GM19438 (cell line): ENCODE measurements at regions not wholly inside any gene's neighbourhood (a gene's known extent, or its start where the extent isn't known, plus 50 kb on each side); places are given as distances from the start of the nearest gene placed in this dataset.
"Not testable (repeated sequence)": the region's sequence is repeated elsewhere in the genome, so short reads cannot be mapped to it uniquely, and the experiment has no call there.

Experiments
- ATAC-seq: cut with Tn5 transposase; IDR thresholded peaks from one replicate; pipeline ENCODE4 v1.9.1; 2021; ENCODE audit warnings: low read depth; ENCODE audit not compliant: unreplicated experiment

- ATAC-seq, result no peak
Measured at GRCh38 chr4:18664171-18664570, 642.6 kb upstream of the LCORL start.

- ATAC-seq, result no peak
Measured at GRCh38 chr4:18645351-18645750, 623.8 kb upstream of the LCORL start.

DNA sequence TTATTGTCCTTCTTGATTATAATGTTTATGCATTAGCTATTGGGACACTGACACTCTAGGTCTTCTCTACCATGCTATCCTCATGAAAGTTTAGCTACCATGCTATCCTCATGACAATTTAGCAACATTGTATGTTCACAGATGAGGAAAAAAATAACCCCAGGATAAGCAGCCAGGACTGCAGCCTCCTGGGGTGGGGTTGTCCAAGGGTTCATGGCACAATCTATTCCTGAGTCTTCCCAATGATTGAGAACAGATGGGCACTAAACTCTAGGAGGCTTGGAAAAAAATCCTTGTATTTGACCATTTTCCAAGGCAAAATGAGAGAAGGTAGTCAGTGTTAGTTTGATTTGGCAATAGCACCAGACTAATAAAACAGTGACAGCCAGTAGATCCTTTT lies 619.8 kb upstream of the LCORL start:
- ATAC-seq, result no peak

- ATAC-seq, result no peak
Measured at GRCh38 chr4:18638031-18638430, 616.5 kb upstream of the LCORL start.

- ATAC-seq, result no peak
Measured at GRCh38 chr4:18636001-18636585, 614.5 kb upstream of the LCORL start.

GRCh38 chr4:18635531-18635930 lies 614.0 kb upstream of the LCORL start:
- ATAC-seq, result no peak

- ATAC-seq, result no peak
Measured at GRCh38 chr4:18631586-18631985, 610.0 kb upstream of the LCORL start.

DNA sequence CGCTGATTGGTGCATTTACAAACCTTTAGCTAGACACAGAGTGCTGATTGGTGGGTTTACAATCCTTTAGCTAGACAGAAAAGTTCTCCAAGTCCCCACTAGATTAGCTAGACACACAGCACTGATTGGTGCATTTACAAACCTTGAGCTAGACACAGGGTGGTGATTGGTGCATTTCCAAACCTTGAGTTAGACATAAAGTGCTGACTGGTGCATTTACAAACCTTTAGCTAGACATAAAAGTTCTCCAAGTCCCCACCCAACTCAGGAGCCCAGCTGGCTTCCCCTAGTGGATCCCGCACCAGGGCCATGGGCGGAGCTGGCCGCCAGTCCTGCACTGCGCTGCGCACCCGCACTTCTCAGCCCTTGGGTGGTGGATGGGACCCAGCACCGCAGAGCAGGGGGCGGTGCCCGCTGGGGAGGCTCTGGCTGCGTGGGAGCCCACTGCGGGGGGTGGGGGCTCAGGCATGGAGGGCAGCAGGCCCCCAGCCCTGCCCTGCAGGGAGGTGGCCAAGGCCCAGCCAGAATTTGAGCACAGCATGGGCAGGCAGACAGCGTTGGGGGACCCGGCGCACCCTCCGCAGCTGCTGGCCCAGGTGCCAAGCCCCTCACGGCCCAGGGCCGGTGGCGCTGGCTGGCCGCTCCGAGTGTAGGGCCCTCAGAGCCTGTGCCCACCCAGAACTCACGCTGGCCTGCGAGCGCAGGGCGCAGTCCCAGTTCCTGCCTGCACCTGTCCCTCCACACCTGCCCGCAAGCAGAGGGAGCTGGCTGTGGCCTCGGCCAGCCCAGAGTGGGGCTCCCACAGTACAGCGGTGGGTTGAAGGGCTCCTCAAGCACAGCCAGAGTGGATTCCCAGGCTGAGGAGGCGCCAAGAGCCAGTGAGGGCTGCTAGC lies 608.9 kb upstream of the LCORL start:
- no peak for ATAC-seq

DNA sequence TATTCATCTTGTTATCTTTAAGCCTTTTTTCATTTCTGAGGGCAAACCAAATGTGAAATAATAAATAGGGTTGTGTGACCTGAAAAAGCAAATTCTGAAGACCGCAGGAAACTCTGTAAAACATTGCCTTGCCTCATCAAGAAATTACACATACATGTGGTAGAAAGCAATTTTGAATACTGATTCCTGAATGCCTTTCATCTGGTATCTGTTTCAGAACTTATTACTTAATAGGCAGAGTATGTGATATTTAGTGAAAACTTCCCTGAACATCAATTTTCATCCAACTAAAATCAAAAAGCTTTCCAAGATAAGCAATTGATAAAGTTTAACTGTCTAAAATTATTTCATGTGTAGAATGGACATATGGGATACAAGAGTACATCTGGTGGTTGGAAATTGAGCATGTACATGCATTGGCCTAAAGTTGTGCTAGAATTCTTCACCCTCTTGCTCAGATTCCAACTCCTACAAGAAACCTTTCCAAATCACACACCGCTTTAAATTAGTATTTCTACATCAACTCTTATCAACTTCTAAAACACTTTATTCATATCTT lies 606.0 kb upstream of the LCORL start:
- ATAC-seq, result no peak

DNA sequence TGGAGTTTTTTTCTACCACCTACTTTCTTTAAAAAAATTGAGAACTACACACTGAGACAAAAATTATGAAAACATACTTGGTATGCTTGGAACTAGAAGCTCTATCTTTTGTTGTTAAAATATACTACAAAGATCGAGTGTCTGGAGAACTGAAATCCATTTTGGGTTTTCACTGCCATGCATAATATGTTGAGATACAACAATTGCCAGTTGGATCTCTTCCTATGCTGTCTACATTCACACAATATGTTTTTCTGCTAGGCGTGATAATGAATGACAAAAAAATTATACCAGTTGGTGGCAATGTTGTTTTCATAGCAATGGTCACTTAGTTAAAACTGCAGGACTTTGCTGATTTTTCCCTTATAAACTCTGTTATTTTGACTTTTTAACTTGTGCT lies 605.4 kb upstream of the LCORL start:
- no peak for ATAC-seq

DNA sequence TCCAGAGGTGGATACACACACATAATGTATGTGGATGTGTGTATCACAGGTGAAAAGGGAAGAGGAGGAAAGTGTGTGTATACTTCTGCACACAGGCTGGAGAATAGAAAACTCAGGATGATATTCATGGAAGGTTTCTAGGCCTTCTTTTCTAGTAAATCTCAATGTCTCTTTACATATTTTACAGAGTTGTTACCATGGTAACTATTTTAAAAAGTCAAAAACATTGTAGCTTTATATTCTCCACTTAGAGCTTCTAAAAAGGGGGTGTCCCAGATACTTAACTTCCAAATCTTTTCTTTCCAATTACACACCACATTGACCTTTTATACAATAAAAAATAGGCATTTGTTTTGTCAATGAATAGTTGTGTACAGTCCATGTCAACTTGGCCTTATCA lies 604.8 kb upstream of the LCORL start:
- no peak for ATAC-seq

GRCh38 chr4:18621186-18621585 lies 599.6 kb upstream of the LCORL start:
- ATAC-seq, result no peak

- no peak for ATAC-seq
Measured at GRCh38 chr4:18616720-18617119, 595.2 kb upstream of the LCORL start.

DNA sequence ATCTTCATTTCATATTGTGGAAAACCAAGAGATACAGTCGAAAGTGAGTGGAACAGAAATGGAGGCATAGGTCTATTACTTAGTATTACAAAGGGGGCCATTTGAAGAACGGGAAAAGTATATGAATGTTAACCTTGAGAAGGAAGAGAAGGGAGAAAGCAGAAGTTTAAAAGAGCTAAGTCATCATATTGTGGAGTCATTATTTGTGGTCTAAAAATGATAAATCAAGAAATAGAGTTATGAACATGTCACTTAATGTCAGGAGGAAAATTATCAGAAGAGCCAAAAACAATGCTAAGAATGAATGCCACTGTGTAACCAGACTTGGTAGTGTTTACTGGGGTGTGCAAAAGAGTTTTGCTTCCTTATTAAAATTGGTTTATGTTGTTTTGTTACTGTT lies 589.5 kb upstream of the LCORL start:
- no peak for ATAC-seq

DNA sequence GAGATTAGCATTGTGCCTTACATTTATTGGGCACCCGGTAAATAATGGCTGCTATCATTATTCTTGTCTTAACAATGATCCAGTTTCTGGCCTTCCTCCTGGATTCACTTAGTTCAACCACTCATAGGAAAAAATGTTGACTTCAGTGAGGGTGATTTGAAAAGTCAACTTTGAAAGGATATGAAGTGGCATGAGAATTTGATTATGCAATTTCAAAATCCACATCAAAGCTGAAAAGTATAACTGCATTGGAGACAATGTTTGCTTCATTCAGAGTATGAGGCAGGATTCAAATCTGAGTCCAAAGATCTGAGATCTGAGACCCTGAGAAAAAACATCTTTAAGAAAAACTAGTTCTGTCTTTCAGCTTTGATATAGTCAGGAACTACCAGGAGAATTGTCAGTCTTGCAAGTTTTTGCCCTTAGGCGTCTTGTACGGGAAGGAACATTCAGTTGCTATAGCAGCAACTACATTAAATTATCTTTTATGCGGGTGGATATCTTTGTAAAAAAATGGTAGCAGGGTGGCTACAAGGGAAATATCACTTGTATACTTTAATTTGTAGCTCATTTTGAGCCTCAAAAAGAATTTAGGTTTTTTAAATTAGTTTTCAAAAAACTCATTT lies 587.5 kb upstream of the LCORL start:
- ATAC-seq, result no peak

DNA sequence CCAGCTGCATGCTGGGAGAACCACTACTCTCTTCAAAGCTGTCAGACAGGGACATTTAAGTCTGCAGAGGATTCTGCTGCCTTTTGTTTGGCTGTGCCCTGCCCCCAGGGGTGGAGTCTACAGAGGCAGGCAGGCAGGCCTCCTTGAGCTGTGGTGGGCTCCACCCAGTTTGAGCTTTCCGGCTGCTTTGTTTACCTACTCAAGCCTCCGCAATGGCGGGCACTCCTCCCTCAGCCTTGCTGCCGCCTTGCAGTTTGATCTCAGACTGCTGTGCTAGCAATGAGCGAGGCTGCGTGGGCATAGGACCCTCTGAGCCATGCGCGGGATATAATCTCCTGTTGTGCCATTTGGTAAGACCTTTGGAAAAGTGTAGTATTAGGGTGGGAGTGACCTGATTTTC lies 581.1 kb upstream of the LCORL start:
- not testable (repeated sequence) for ATAC-seq

GRCh38 chr4:18593297-18594002 lies 571.9 kb upstream of the LCORL start:
- peak; percentile 92 for ATAC-seq

DNA sequence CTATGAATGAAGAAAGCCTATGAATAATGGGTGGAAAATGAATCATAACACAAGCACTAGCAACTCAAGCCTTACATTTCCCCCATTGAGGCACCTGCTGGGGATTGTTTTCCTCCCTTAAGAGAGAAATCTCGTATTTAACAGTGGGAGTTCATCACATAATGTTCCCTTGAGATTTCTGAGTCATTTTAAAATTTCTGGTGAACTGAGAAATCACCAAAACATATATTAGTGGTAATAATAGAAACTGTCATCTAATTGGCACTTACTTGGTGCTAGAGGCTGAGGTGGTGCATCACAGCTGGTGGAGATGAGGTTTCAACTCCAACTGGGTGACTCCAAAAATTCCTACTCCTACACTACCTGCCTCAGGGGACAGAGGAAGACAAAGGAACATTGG lies 561.3 kb upstream of the LCORL start:
- ATAC-seq, result no peak

- no peak for ATAC-seq
Measured at GRCh38 chr4:18578307-18578706, 556.8 kb upstream of the LCORL start.

GRCh38 chr4:18572481-18572880 lies 550.9 kb upstream of the LCORL start:
- no peak for ATAC-seq

- ATAC-seq, result no peak
Measured at GRCh38 chr4:18571301-18571761, 549.8 kb upstream of the LCORL start.
